GM18519 (cell line): ENCODE measurements at regions not wholly inside any gene's neighbourhood (a gene's known extent, or its start where the extent isn't known, plus 50 kb on each side); places are given as distances from the start of the nearest gene placed in this dataset.

ENCODE experiments used
- ATAC-seq: cut with Tn5 transposase; IDR thresholded peaks from one replicate; pipeline ENCODE4 v1.9.1; 2021; ENCODE audit warnings: mild to moderate bottlenecking, moderate library complexity; ENCODE audit not compliant: unreplicated experiment, low FRiP score

DNA sequence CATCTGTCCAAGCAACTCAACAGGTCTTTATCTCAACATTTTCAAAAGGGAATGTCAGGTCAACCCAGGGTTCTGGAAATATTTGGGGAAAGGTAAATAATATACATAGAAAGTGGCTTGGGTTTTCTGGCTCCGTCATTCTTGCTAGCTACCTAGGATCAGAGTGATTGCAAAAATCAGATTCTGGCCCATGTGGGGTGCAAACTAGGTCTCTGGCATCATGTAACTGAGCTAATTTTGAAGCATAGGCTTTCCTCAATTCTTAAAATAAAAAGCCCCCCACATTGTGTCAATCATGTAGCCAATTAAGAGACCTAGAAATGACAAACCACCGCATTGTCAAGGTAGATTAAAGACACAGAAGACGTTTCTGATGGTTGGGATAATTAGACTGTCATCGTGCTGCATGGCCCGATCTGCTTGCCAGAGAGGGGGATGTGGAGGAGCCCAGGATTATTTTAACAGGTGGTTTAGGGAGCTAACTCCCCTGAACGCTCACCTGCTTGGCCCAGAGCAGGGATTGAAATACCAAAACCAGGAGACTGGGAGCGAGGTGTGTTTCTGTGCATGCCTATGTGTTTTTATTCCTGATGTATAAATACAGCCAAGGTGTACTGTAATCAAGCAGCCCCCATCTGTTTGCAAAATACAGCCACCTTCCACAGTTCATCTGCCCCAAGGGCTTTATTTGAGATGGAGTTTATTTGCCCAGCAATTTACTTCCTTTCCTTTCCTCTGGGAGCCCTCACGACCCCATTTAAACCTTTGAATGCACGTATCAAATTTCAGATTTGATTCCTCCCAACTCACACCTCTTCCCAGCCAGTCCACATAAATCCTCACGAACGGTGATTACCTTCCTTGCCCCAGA, 189.5 kb downstream of the TTC8 start:
- ATAC-seq, result no peak

- ATAC-seq, result no peak
Measured at GRCh38 chr14:89014569-89014850, 190.1 kb downstream of the TTC8 start.

GRCh38 chr14:89015016-89015415, 190.6 kb downstream of the TTC8 start:
- ATAC-seq, result no peak

GRCh38 chr14:89017417-89017816, 193.0 kb downstream of the TTC8 start:
- ATAC-seq, result no peak

DNA sequence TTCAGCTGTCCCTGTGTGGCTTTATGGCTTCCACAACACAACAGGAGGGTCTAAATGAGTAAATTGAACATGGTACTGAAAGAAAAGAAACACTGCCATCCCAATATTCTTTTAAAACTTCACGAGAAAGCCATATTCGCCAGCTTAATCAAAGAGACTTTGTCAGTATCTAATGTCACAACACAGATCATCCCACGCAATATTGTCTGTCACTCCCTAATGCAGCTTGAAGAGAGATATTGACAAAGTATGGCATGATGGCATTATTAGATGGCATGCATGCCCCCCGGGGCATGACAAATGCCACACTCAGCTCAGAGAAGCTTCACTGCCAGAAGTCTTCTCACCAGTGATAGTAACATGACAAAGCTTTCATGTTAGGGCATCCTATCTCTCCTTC, 197.8 kb downstream of the TTC8 start:
- no peak for ATAC-seq

- ATAC-seq, result no peak
Measured at GRCh38 chr14:89024691-89025090, 200.2 kb downstream of the TTC8 start.

DNA sequence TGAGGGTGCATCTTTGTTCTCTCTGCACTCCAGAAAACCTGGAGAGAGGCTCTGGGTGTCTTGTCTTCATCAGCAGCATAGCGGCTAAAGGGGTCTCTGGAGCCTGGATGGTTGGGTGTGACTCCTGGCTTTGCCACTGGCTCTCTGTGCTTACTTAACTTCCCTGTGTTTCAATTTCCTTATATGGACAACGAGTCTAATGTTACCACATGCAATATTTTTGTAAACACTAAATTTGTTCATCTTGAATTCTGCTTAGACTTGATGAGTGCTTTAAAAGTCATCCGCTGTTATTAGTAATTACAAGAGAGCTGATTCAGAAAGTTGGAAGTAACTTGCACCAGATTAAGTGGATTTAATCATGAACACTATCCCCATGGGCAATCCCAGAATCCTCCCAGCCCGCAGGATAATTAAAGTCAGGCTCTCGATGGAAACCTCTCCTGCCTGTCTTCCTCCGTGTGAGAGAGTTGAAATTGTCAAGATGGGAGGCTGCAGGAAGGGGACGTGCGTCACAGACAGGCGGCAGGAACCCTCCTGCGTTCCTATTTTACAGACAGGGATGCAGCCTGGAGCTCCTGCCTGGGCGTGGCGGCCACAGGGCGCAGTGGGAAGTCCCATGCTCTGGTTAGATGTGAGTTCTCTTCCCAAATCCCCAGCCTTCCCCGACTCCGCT, 201.2 kb downstream of the TTC8 start:
- no peak for ATAC-seq

DNA sequence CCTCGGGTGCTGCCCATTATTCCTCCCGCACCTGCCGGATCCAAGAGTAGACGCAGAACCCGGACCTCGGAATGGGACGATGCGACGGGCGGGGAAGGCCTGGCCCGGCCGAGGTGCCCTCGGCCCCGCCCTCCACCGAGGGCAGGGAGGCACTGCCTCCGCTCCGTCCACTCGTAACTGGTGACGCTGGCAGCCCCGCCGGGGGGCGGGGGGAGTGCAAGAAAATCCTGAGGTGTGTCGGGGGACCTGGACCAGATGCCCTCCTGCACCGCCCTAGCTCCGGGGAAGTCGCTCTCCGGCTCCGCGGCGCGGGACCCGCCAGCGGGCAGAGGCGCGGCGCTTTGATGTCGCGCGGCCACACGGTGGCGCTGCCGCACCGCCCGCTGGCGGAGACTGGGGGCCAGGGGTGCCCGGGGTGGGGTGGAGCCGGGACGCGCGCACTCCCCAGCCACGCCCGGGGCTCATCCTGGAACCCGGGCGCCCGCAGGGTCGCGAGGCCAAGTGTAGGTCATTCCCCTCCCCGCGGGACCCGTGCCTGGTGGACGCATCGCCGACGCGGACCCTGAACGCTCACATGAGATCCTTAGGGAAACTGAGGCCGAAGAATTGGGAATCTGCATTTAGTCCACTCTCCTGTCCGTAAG, 202.8 kb downstream of the TTC8 start:
- ATAC-seq, result peak; percentile 81

GRCh38 chr14:89028462-89029134, 204.1 kb downstream of the TTC8 start:
- no peak for ATAC-seq

DNA sequence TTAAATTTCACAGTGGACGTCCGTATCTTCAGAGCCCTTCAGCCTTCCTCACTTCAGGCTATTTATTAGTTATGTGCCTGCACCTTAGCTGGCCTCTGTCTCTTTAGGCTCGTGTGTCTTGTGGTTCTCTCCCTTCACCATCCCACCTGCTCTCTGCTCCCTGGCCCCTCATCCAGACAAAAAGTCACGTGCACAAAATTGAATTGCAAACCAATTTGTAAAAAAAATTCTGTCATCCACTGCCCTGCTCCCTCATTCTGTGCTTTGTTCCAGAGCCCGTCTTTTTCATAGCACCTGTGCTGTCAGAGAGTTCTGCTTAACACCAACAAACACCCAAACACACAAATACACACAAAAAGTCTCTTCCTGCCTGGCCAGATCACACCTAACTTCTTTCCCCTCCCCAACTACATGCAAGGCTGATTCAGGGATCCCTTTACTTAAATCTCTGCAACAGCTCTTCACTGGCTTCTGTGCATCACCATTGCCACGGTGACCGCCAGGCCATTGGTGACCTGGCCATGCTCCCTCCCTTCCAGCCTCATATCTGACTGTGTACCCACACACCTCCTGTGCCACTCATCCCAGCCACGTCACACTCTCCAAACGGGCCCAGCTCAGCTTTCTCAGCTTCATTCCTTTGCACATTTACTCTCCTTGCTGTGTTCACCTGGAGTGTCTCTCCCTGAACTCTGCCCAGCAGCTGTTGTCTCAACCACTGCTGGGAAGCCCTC, 205.7 kb downstream of the TTC8 start:
- no peak for ATAC-seq

- ATAC-seq, result no peak
Measured at GRCh38 chr14:89030921-89031320, 206.5 kb downstream of the TTC8 start.

- no peak for ATAC-seq
Measured at GRCh38 chr14:89032086-89032649, 207.7 kb downstream of the TTC8 start.

- no peak for ATAC-seq
Measured at GRCh38 chr14:89033756-89034155, 209.3 kb downstream of the TTC8 start.

DNA sequence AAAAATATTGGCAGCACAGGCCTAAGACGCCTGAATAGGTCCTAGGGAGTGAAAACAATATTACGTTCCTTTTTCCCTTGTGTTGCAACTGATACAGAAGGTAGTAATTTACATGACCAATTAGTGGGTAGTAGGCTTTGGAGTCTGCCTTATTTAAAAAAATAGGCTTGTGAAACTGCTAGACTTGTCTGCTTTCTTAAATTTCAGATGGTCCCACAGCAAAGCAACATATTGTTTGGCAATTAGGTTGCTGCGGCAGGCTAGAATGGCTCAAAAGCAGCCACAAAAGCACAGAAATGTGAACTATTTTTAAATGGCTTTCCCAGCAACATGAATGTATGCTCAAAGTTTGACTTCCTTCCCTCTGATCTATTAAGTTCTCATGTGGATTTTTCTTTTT, 211.9 kb downstream of the TTC8 start:
- no peak for ATAC-seq

DNA sequence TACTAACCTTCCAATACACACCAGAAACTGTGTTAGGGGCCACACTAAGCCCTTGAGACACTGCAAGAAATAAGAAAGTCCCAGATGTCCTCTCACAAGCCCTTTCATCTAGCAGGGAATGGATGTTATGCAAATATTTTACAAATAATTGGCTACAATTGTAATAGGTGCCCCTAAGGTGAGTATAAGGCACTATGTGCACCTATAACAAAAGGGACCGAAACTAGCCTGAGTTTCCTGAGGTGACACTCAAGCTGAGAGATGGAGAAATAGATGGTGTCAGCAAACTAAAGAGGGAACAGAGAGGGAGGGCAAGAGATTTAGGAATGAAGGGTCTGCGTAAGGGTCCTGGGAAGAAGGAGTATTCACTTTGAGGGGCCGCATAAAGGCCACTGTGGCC, 212.6 kb downstream of the TTC8 start:
- no peak for ATAC-seq

- no peak for ATAC-seq
Measured at GRCh38 chr14:89040080-89040459, 215.6 kb downstream of the TTC8 start.

DNA sequence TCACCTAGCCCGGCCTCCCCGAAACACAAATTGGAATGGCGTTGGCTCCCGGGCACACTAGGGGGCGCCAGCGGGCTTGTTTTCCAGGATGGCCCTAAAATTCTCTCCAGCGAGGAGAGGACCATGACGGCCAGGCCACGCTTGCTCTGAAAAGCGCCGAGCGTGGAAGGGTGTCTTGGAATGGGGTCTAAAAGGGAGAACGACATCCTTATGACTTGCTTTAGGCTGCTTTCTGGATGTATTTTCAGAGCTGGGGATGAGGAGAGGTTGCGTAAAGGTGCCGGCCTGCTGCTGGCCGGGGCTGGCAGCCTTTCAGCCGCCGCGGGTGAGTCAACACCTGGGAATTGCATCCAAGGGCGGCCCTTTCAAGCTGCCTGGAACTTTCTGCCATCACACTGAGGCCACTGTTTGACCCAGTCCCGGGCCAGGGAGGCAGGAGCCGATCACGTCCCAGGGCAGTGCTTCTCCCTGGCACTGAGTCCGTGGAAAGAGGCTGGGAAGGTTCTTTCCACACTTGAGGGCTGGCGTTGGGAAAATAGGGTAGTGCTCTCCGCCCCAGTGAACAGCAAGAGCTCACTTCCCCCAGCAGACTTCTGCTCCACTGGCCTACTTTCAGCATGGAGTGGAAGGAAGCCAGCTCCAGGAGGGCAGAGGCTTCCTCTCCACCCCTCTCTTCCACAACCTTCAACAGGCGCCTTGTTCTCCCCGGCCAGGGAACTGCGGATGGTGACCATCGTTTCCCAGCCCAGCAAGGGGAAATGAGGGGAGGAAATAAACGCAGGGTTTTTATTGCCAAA, 216.2 kb downstream of the TTC8 start:
- peak; percentile 59 for ATAC-seq

DNA sequence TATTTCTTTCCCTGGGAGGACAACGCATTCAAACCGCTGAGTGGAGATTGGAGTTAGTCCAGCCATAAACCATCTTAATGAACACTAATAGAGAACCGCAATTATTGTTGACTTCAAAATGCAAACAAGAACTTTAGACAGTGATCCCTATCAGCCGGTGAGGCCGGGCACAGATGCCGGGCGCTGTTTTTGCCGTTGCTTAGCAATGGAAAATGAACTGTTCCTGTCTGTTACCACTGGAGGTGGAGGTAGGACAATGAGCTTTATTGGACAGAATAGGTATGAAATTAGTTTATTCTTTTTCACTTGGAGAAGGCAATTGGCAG, 216.8 kb downstream of the TTC8 start:
- no peak for ATAC-seq

- no peak for ATAC-seq
Measured at GRCh38 chr14:89042021-89042420, 217.6 kb downstream of the TTC8 start.

DNA sequence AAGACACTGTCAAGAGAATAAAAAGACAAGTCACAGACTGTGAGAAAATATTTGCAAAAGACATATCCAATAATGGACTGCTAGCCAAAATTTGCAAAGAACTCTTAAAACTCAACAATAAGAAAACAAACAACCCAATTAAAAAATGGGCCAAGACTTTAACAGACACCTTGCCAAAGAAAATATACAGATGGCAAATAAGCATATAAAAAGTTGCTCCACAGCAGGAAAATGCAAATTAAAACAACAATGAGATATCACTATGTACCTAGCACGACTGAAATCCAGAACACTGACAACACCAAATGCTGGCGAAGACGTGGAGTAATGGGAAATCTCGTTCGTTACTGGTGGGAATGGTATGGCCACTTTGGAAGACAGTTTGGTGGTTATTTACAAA, 228.9 kb downstream of the TTC8 start:
- ATAC-seq, result no peak
